HepG2 (cell line): ENCODE measurements at regions not wholly inside any gene's neighbourhood (a gene's known extent, or its start where the extent isn't known, plus 50 kb on each side); places are given as distances from the start of the nearest gene placed in this dataset.

Experiments used
- ATF4 ChIP-seq, 2 experiments: fragments of 450-650 bp in 1 of 2; sonication (generic) in 1 of 2; formaldehyde crosslinking; IDR thresholded peaks; 2 replicates each; pipeline versions ENCODE4 v1.5.0 to v1.8.0; 2020 to 2022; ENCODE audit warnings: mild to moderate bottlenecking in 1 of 2, missing genetic modification reagents in 1 of 2
- EP300 ChIP-seq, 3 experiments: sonication (generic) in 1 of 3; formaldehyde crosslinking in 1 of 3; IDR thresholded peaks; 2 replicates each; pipeline versions ENCODE4 v1.5.1 to v1.6.1; 2011 to 2020; ENCODE audit warnings: low read depth in 2 of 3, low read length in 2 of 3, borderline replicate concordance in 1 of 3, improper control_type of control experiment in 1 of 3, mild to moderate bottlenecking in 1 of 3, missing genetic modification reagents in 1 of 3, moderate library complexity in 1 of 3
- GABPA ChIP-seq, 2 experiments: IDR thresholded peaks; 2 replicates each; pipeline ENCODE4 v1.6.1; 2011 to 2016; ENCODE audit warnings: low read depth in 2 of 2, low read length in 1 of 2, missing biosample characterization in 1 of 2, missing genetic modification characterization in 1 of 2
- GATAD1 ChIP-seq: IDR thresholded peaks from 2 replicates; pipeline ENCODE4 v1.6.1; 2016; ENCODE audit warnings: missing genetic modification reagents, missing compliant biosample characterization
- HDAC2 ChIP-seq: sonication (generic); formaldehyde crosslinking; IDR thresholded peaks from 2 replicates; pipeline ENCODE4 v1.4.0; 2020; ENCODE audit warnings: missing genetic modification reagents
- HNF4G ChIP-seq, 2 experiments: sonication (generic) in 1 of 2; formaldehyde crosslinking in 1 of 2; IDR thresholded peaks; 2 replicates each; pipeline versions ENCODE4 v1.4.0 to v1.6.1; 2011 to 2020; ENCODE audit warnings: borderline replicate concordance in 2 of 2, low read depth in 2 of 2, mild to moderate bottlenecking in 2 of 2, low read length in 1 of 2, missing genetic modification reagents in 1 of 2, moderate library complexity in 1 of 2
- HOXA5 ChIP-seq: sonication (generic); formaldehyde crosslinking; IDR thresholded peaks from 2 replicates; pipeline ENCODE4 v1.4.0; 2020; ENCODE audit warnings: missing genetic modification reagents
- MAX ChIP-seq: IDR thresholded peaks from 2 replicates; pipeline ENCODE4 v1.6.1; 2012; ENCODE audit warnings: inconsistent platforms
- MTA1 ChIP-seq: sonication (generic); formaldehyde crosslinking; IDR thresholded peaks from 2 replicates; pipeline ENCODE4 v1.4.0; 2020; ENCODE audit warnings: missing genetic modification reagents, mild to moderate bottlenecking, borderline replicate concordance
- SMYD3 ChIP-seq: sonication (generic); formaldehyde crosslinking; IDR thresholded peaks from 2 replicates; pipeline ENCODE4 v1.8.1; 2023; ENCODE audit warnings: mild to moderate bottlenecking, missing genetic modification reagents
- SOX6 ChIP-seq, 2 experiments: fragments of 450-650 bp in 1 of 2; sonication (generic) in 1 of 2; formaldehyde crosslinking in 1 of 2; IDR thresholded peaks; 2 replicates each; pipeline versions ENCODE4 v1.4.0 to v1.6.1; 2017 to 2020; ENCODE audit warnings: antibody characterized with exemption in 1 of 2, mild to moderate bottlenecking in 1 of 2, missing genetic modification reagents in 1 of 2
- U2AF2 ChIP-seq: fragments of 200-400 bp; formaldehyde crosslinking; IDR thresholded peaks from 2 replicates; pipeline ENCODE4 v1.6.1; 2017; ENCODE audit warnings: low read depth, mild to moderate bottlenecking, low read length
- ZFP82 ChIP-seq: sonication (generic); formaldehyde crosslinking; IDR thresholded peaks from 2 replicates; pipeline ENCODE4 v1.5.1; 2020; ENCODE audit warnings: mild to moderate bottlenecking, missing genetic modification reagents, borderline replicate concordance
- ZGPAT ChIP-seq: IDR thresholded peaks from 2 replicates; pipeline ENCODE4 v1.6.1; 2016; ENCODE audit warnings: mild to moderate bottlenecking
- TF ChIP-seq, protein P1 (sequence below): sonication (generic); formaldehyde crosslinking; IDR thresholded peaks from 2 replicates; pipeline ENCODE4 v1.5.0; 2020; ENCODE audit warnings: mild to moderate bottlenecking, missing genetic modification reagents, moderate library complexity
- TF ChIP-seq, protein P2 (sequence below): IDR thresholded peaks from 2 replicates; pipeline ENCODE4 v1.6.1; 2012; ENCODE audit warnings: low read depth, low read length, improper control_type of control experiment
- TF ChIP-seq, protein P3 (sequence below): sonication (generic); formaldehyde crosslinking; IDR thresholded peaks from 2 replicates; pipeline ENCODE4 v1.4.0; 2020; ENCODE audit warnings: low read depth, mild to moderate bottlenecking, missing genetic modification reagents
- TF ChIP-seq, protein P4 (sequence below): IDR thresholded peaks from 2 replicates; pipeline ENCODE4 v1.6.1; 2016; ENCODE audit warnings: low read depth

DNA sequence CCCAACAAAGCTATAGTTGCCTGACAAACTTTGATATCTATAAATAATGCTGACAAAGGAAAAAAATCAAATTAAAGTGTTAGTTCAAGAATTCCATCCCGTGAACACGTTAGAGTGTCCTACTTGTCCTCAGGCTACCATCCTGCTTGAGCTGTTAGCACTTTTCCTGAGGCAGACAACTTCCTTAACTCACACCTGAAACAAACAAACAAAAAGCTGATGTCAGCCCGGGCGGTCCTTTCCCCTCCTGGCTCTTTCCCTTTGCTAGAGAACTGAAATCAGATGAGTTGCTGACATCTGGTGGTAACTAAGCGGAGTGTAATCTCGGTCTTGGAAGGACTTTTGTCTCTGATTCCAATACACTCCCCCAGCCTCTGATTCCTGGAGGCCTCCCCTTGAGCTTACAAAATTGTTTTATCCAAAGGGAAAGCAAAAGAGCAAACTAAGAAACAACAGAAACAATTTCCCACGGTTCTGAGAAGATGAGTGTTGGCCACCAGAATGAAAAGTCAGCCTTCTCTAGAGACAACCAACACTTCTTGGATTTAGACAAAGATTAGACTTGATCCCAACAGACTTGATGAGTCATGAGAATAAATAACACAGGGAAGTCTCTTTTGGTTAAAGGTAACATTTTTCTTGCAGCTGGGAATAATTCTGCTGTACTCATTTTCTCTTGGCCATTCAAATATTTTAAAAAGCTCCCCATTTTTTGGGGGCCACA lies 135.4 kb downstream of the PROX1 start (continued):
- TF ChIP-seq, protein P1, sequence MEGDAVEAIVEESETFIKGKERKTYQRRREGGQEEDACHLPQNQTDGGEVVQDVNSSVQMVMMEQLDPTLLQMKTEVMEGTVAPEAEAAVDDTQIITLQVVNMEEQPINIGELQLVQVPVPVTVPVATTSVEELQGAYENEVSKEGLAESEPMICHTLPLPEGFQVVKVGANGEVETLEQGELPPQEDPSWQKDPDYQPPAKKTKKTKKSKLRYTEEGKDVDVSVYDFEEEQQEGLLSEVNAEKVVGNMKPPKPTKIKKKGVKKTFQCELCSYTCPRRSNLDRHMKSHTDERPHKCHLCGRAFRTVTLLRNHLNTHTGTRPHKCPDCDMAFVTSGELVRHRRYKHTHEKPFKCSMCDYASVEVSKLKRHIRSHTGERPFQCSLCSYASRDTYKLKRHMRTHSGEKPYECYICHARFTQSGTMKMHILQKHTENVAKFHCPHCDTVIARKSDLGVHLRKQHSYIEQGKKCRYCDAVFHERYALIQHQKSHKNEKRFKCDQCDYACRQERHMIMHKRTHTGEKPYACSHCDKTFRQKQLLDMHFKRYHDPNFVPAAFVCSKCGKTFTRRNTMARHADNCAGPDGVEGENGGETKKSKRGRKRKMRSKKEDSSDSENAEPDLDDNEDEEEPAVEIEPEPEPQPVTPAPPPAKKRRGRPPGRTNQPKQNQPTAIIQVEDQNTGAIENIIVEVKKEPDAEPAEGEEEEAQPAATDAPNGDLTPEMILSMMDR (CRISPR knock-in tag) = peak; percentile 92
- TF ChIP-seq EP300 (IDR thresholded peaks at IDR 0.05; ENCODE audit: low read depth in 2 of 2, low read length in 2 of 2) (peak in 1 of 2 experiments; percentile 42; a peak in 1 of 4 replicates), EP300 (CRISPR knock-in tag; IDR thresholded peaks at IDR 0.05; ENCODE audit: borderline replicate concordance) (no peak), HOXA5 (peak; percentile 56; the same call in 1 of the 2 replicates), ZFP82 (CRISPR knock-in tag) (0 out of 2 replicates have a peak, but pooled peaks have one; percentile 15), MAX (no peak), U2AF2 (no peak), MTA1 (no peak), GABPA (IDR thresholded peaks at IDR 0.05; ENCODE audit: low read depth, low read length) (no peak), GABPA (CRISPR knock-in tag; IDR thresholded peaks at IDR 0.05; ENCODE audit: low read depth) (no peak), SOX6 (IDR thresholded peaks at IDR 0.05) (no peak), SOX6 (CRISPR knock-in tag; IDR thresholded peaks at IDR 0.05) (peak; percentile 69), ZGPAT (CRISPR knock-in tag) (peak; percentile 69), ATF4 (CRISPR knock-in tag; IDR thresholded peaks at IDR 0.05) (peak in 1 of 2 experiments; percentile 69; a peak in 1 of 4 replicates), GATAD1 (CRISPR knock-in tag) (peak; percentile 21; the same call in 1 of the 2 replicates), HDAC2 (CRISPR knock-in tag) (0 out of 2 replicates have a peak, but pooled peaks have one; percentile 31), HNF4G (IDR thresholded peaks at IDR 0.05; ENCODE audit: borderline replicate concordance, low read depth, low read length) (no peak), HNF4G (CRISPR knock-in tag; IDR thresholded peaks at IDR 0.05; ENCODE audit: borderline replicate concordance, low read depth) (no peak), SMYD3 (0 out of 2 replicates have a peak, but pooled peaks have one; percentile 52)
- TF ChIP-seq, protein P2, sequence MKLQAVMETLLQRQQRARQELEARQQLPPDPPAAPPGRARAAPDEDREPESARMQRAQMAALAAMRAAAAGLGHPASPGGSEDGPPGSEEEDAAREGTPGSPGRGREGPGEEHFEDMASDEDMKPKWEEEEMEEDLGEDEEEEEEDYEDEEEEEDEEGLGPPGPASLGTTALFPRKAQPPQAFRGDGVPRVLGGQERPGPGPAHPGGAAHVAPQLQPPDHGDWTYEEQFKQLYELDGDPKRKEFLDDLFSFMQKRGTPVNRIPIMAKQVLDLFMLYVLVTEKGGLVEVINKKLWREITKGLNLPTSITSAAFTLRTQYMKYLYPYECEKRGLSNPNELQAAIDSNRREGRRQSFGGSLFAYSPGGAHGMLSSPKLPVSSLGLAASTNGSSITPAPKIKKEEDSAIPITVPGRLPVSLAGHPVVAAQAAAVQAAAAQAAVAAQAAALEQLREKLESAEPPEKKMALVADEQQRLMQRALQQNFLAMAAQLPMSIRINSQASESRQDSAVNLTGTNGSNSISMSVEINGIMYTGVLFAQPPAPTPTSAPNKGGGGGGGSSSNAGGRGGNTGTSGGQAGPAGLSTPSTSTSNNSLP = peak; percentile 63; the same call in 1 of the 2 replicates
- TF ChIP-seq, protein P3, sequence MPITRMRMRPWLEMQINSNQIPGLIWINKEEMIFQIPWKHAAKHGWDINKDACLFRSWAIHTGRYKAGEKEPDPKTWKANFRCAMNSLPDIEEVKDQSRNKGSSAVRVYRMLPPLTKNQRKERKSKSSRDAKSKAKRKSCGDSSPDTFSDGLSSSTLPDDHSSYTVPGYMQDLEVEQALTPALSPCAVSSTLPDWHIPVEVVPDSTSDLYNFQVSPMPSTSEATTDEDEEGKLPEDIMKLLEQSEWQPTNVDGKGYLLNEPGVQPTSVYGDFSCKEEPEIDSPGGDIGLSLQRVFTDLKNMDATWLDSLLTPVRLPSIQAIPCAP (CRISPR knock-in tag) = no peak
- TF ChIP-seq, protein P4, sequence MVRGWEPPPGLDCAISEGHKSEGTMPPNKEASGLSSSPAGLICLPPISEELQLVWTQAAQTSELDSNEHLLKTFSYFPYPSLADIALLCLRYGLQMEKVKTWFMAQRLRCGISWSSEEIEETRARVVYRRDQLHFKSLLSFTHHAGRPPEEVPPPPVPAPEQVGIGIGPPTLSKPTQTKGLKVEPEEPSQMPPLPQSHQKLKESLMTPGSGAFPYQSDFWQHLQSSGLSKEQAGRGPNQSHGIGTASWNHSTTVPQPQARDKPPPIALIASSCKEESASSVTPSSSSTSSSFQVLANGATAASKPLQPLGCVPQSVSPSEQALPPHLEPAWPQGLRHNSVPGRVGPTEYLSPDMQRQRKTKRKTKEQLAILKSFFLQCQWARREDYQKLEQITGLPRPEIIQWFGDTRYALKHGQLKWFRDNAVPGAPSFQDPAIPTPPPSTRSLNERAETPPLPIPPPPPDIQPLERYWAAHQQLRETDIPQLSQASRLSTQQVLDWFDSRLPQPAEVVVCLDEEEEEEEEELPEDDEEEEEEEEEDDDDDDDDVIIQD (CRISPR knock-in tag) = peak; percentile 85
